ENCODE measurements at regions not wholly inside any gene's neighbourhood (a gene's known extent, or its start where the extent isn't known, plus 50 kb on each side); places are given as distances from the start of the nearest gene placed in this dataset.

DNA sequence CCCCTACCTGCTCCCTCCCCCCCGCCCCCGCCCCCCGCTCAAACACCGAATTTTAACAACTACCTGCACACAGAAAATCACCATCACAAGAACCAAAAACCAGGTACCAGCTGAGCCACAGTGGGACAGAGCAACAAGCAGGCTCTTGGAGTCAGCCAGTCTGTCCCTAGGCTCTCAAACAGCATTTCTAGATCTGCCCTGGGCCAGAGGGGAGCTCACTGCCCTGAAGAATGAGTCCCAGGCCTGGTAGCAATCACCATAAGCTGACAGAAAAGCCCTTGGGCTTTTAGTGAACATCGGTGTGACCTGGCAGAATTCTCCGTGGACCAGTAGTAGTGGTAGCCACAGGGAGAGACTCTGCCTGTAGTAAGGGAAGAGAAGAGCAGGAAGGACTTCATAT lies 58.3 kb downstream of the C11orf87 start:
- TF ChIP-seq GATA3 (IDR thresholded peaks at IDR 0.05; ENCODE audit: low read depth, low read length) (no peak), GATA2 (IDR thresholded peaks at IDR 0.05; ENCODE audit: low read depth, low read length) (no peak)

Measured in SH-SY5Y (cell line).